GM12865 (cell line): ENCODE measurements at regions not wholly inside any gene's neighbourhood (a gene's known extent, or its start where the extent isn't known, plus 50 kb on each side); places are given as distances from the start of the nearest gene placed in this dataset.

ENCODE experiments used
- DNase-seq: peaks from one replicate; pipeline ENCODE4 v3.0.0; 2010; ENCODE audit warnings: low read depth
- H3K4me3 ChIP-seq: 2 replicates; pipeline ENCODE4 v1.5.1; 2011; ENCODE audit warnings: mild to moderate bottlenecking, low read depth, low read length, control low read depth
- CTCF ChIP-seq: IDR thresholded peaks from 2 replicates; pipeline ENCODE4 v1.5.1; 2011; ENCODE audit warnings: low read length, control low read depth, low read depth, inconsistent platforms; ENCODE audit not compliant: insufficient read depth; ENCODE audit errors: missing control alignments

DNA sequence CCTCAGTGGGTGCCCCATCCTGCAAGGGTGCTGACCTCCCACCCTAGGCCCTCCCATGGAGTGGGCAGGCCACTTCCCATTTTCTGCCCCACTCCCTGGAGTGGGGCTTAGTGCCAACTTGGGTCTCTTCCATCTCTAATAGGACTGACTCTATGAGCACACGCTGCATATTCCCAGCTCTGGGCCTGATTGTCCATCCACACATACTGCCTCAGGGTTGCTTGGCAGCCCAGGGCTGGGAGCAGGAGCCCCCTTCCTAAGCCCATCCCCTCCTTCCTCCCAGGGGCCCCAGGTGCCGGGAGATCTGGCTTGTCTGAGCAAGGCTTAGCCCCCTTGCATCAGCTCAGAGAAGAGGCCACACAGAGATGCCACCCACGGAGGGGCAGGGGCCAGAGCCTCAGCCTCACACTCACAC is 55.1 kb downstream of the PJA1 start:
- no peak for DNase-seq
- no peak for TF ChIP-seq CTCF
- H3K4me3 ChIP-seq, result no peak overlapping the region

- H3K4me3 ChIP-seq, result no peak overlapping the region
- no peak for TF ChIP-seq CTCF
- DNase-seq, result no peak
These were observed 55.5 kb downstream of the PJA1 start for GRCh38 chrX:69109706-69110105.

- H3K4me3 ChIP-seq, result no peak overlapping the region
- no peak for DNase-seq
- TF ChIP-seq CTCF, result no peak
These were observed 56.1 kb downstream of the PJA1 start for GRCh38 chrX:69109036-69109663.

GRCh38 chrX:69107747-69108401 is 57.4 kb downstream of the PJA1 start:
- TF ChIP-seq CTCF, result no peak
- H3K4me3 ChIP-seq, result no peak overlapping the region
- no peak for DNase-seq

DNA sequence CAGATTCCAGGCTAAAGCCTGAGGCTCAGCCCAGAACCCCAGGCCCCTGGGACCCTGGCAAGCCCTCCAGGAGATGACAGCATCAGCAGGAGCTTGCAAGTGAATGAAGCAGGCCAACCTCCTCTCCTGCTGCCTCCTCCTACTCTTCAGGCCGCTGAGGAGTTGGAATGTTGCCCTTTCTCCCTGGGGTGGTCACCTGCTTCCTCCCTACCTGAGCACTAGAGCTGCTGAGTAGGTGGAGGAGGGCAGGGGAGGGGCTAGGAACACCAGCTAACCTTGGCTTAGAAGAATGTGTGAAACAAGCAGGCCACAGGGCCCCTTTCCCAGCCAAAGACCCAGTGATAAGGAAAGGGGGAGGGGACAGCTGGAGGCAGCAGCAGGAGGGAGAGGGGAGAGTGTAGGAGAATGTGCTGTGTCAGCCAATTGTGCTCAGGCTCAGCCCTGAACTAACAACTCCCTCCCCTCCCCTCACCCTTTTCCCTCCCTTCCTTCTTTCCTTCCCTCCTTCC is 58.0 kb downstream of the PJA1 start:
- no peak for DNase-seq
- no peak overlapping the region for H3K4me3 ChIP-seq
- no peak for TF ChIP-seq CTCF

GRCh38 chrX:69104756-69105434 is 60.4 kb downstream of the PJA1 start:
- H3K4me3 ChIP-seq, result no peak overlapping the region
- no peak for DNase-seq
- TF ChIP-seq CTCF, result no peak
